ENCODE measurements at regions not wholly inside any gene's neighbourhood (a gene's known extent, or its start where the extent isn't known, plus 50 kb on each side); places are given as distances from the start of the nearest gene placed in this dataset.

DNA sequence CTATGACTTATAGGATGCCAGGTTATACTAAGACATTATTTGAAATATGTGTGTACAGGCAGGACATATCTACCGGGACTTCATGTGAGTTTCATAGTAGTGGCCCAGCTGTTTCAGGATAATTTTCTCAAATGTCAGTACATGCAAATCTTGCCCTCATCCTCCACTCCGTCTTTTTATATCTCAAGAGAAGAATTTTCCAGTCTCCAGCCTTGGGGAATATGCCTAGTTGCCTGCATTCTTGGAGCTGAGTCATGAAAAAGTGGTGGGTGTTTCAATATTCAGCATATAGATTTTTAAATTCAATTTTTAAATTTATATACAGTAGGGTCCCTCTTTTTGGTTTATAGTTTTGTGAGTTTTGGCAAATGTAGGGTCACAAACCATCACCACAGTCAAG is 236.7 kb downstream of the OTUD1 start:
- H4K20me1 ChIP-seq (ENCODE audit: insufficient read depth, low read length, poor library complexity, severe bottlenecking) = no peaks in the 10 kb centered on the region
- H3K27me3 ChIP-seq (ENCODE audit: insufficient read depth, low read length, poor library complexity, severe bottlenecking) = no peaks in the 10 kb centered on the region
- no peak overlapping the region for H2AFZ ChIP-seq (ENCODE audit: low read length)
- no peaks in the 10 kb centered on the region for H3K79me2 ChIP-seq (ENCODE audit: insufficient read depth, low read length)
- H3K9me3 ChIP-seq (ENCODE audit: insufficient read depth, low read depth, low read length) = 0 out of 2 replicates have a peak, but pooled peaks cover 4% of the 10 kb centered on the region
- no peaks in the 10 kb centered on the region for H3F3A ChIP-seq (ENCODE audit: low read depth)
- no peak overlapping the region for H3K4me2 ChIP-seq (ENCODE audit: low read depth, low read length, poor library complexity, severe bottlenecking)
- TF ChIP-seq EZH2phosphoT487 (IDR thresholded peaks at IDR 0.05; ENCODE audit: borderline replicate concordance) = no peak
- TF ChIP-seq, protein P1, sequence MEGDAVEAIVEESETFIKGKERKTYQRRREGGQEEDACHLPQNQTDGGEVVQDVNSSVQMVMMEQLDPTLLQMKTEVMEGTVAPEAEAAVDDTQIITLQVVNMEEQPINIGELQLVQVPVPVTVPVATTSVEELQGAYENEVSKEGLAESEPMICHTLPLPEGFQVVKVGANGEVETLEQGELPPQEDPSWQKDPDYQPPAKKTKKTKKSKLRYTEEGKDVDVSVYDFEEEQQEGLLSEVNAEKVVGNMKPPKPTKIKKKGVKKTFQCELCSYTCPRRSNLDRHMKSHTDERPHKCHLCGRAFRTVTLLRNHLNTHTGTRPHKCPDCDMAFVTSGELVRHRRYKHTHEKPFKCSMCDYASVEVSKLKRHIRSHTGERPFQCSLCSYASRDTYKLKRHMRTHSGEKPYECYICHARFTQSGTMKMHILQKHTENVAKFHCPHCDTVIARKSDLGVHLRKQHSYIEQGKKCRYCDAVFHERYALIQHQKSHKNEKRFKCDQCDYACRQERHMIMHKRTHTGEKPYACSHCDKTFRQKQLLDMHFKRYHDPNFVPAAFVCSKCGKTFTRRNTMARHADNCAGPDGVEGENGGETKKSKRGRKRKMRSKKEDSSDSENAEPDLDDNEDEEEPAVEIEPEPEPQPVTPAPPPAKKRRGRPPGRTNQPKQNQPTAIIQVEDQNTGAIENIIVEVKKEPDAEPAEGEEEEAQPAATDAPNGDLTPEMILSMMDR (conservative IDR thresholded peaks at IDR 0.05; ENCODE audit: low read length) = no peak
- H3K9me2 ChIP-seq (replicated peaks; ENCODE audit: low read depth, low read length) = no peaks in the 10 kb centered on the region
- no peak overlapping the region for H3K4me3 ChIP-seq (ENCODE audit: low read length, poor library complexity, severe bottlenecking)
- H3K9ac ChIP-seq (ENCODE audit: low read depth, low read length, poor library complexity, severe bottlenecking) = no peak overlapping the region
- H3K36me3 ChIP-seq (ENCODE audit: insufficient read depth, low read length) = no peaks in the 10 kb centered on the region
- peaks cover 7% of the 10 kb centered on the region for H3K4me1 ChIP-seq (ENCODE audit: insufficient read depth, low read length, poor library complexity, severe bottlenecking)

DNA sequence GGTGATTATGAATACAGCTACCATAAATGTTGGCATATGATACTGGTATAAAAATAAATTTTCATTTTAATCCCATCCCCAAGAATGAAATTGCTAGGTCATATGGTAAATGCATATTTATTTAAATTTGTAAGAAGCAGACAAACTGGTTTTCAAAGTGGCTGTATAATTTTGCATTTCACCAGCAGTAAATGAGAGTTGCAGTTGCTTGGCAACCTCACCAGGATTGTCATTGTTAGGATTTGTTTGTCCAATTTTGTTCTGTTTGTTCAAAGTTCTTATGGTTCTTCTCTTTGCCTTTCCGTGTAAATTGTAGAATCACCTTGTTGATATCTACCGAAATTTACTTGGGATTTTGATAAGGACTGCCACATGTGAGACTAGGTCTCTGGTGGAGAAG is 237.4 kb downstream of the OTUD1 start:
- no peaks in the 10 kb centered on the region for H3F3A ChIP-seq (ENCODE audit: low read depth)
- TF ChIP-seq, protein P1 (conservative IDR thresholded peaks at IDR 0.05; ENCODE audit: low read length) = no peak
- no peak for TF ChIP-seq EZH2phosphoT487 (IDR thresholded peaks at IDR 0.05; ENCODE audit: borderline replicate concordance)
- no peaks in the 10 kb centered on the region for H4K20me1 ChIP-seq (ENCODE audit: insufficient read depth, low read length, poor library complexity, severe bottlenecking)
- no peak overlapping the region for H3K4me3 ChIP-seq (ENCODE audit: low read length, poor library complexity, severe bottlenecking)
- H3K27me3 ChIP-seq (ENCODE audit: insufficient read depth, low read length, poor library complexity, severe bottlenecking) = no peaks in the 10 kb centered on the region
- H3K9me2 ChIP-seq (replicated peaks; ENCODE audit: low read depth, low read length) = no peaks in the 10 kb centered on the region
- H3K9ac ChIP-seq (ENCODE audit: low read depth, low read length, poor library complexity, severe bottlenecking) = no peak overlapping the region
- peaks cover 7% of the 10 kb centered on the region for H3K4me1 ChIP-seq (ENCODE audit: insufficient read depth, low read length, poor library complexity, severe bottlenecking)
- no peak overlapping the region for H2AFZ ChIP-seq (ENCODE audit: low read length)
- no peaks in the 10 kb centered on the region for H3K36me3 ChIP-seq (ENCODE audit: insufficient read depth, low read length)
- no peak overlapping the region for H3K4me2 ChIP-seq (ENCODE audit: low read depth, low read length, poor library complexity, severe bottlenecking)
- H3K79me2 ChIP-seq (ENCODE audit: insufficient read depth, low read length) = no peaks in the 10 kb centered on the region
- 0 out of 2 replicates have a peak, but pooled peaks cover 4% of the 10 kb centered on the region for H3K9me3 ChIP-seq (ENCODE audit: insufficient read depth, low read depth, low read length)

DNA sequence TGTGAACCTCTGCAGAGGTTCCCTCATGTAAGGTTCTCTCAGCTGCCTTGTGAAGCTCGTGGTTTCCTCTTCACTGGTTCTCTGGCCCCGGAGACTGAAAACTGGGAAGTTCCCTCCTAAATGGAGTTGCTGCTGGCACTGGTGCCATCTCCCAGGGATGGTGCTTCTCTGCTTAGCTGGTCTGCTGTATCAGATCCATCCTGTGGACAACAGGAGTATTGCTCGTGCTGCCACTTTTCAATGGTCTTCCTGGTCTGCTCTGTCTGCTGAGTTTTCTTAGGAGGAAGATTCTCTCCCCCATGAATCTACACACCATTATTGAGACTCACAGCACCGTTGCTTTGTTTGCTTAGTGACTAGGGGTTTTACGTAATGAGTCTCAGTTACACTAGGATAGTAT is 247.8 kb downstream of the OTUD1 start:
- H2AFZ ChIP-seq (ENCODE audit: low read length) = 0 out of 2 replicates have a peak overlapping the region, but pooled peaks have one; percentile 7
- H3F3A ChIP-seq (ENCODE audit: low read depth) = no peaks in the 10 kb centered on the region
- no peaks in the 10 kb centered on the region for H3K36me3 ChIP-seq (ENCODE audit: insufficient read depth, low read length)
- no peak overlapping the region for H3K4me3 ChIP-seq (ENCODE audit: low read length, poor library complexity, severe bottlenecking)
- no peaks in the 10 kb centered on the region for H3K27me3 ChIP-seq (ENCODE audit: insufficient read depth, low read length, poor library complexity, severe bottlenecking)
- no peak for TF ChIP-seq EZH2phosphoT487 (IDR thresholded peaks at IDR 0.05; ENCODE audit: borderline replicate concordance)
- TF ChIP-seq, protein P1 (conservative IDR thresholded peaks at IDR 0.05; ENCODE audit: low read length) = peak; percentile 43
- H3K79me2 ChIP-seq (ENCODE audit: insufficient read depth, low read length) = no peaks in the 10 kb centered on the region
- H3K4me2 ChIP-seq (ENCODE audit: low read depth, low read length, poor library complexity, severe bottlenecking) = no peak overlapping the region
- no peaks in the 10 kb centered on the region for H3K9me2 ChIP-seq (replicated peaks; ENCODE audit: low read depth, low read length)
- no peaks in the 10 kb centered on the region for H4K20me1 ChIP-seq (ENCODE audit: insufficient read depth, low read length, poor library complexity, severe bottlenecking)
- H3K9ac ChIP-seq (ENCODE audit: low read depth, low read length, poor library complexity, severe bottlenecking) = no peak overlapping the region
- no peaks in the 10 kb centered on the region for H3K4me1 ChIP-seq (ENCODE audit: insufficient read depth, low read length, poor library complexity, severe bottlenecking)
- no peaks in the 10 kb centered on the region for H3K9me3 ChIP-seq (ENCODE audit: insufficient read depth, low read depth, low read length)
